HPDE6-E6E7 (cell line): ENCODE measurements at regions not wholly inside any gene's neighbourhood (a gene's known extent, or its start where the extent isn't known, plus 50 kb on each side); places are given as distances from the start of the nearest gene placed in this dataset.
A peak's percentile ranks its signal among the peaks of the same experiment; 100 is the strongest.

ENCODE experiments used
- DNase-seq: peaks from one replicate; pipeline ENCODE4 v3.0.0; 2011; ENCODE audit warnings: missing footprints; ENCODE audit errors: extremely low spot score

GRCh38 chr9:114733816-114734215, 51.8 kb upstream of the TEX48 start:
- DNase-seq, result peak; percentile 84

- peak; percentile 72 for DNase-seq
Observed at GRCh38 chr9:114732823-114733222, 50.8 kb upstream of the TEX48 start.
